ENCODE measurements at regions not wholly inside any gene's neighbourhood (a gene's known extent, or its start where the extent isn't known, plus 50 kb on each side); places are given as distances from the start of the nearest gene placed in this dataset.

GRCh38 chr5:2147504-2148311 is 265.0 kb upstream of the IRX4 start:
- no peak for DNase-seq (ENCODE audit: low spot score)

GRCh38 chr5:2143646-2144353 is 261.1 kb upstream of the IRX4 start:
- DNase-seq (ENCODE audit: low spot score), result no peak

- no peak for DNase-seq (ENCODE audit: low spot score)
Measured at GRCh38 chr5:2143088-2143487, 260.4 kb upstream of the IRX4 start.

- no peak for DNase-seq (ENCODE audit: low spot score)
Measured at GRCh38 chr5:2142456-2142954, 259.8 kb upstream of the IRX4 start.

- DNase-seq (ENCODE audit: low spot score), result no peak
Measured at GRCh38 chr5:2141254-2142000, 258.7 kb upstream of the IRX4 start.

GRCh38 chr5:2140501-2141175 is 257.9 kb upstream of the IRX4 start:
- DNase-seq (ENCODE audit: low spot score), result no peak

GRCh38 chr5:2139478-2139877 is 256.8 kb upstream of the IRX4 start:
- DNase-seq (ENCODE audit: low spot score), result no peak

GRCh38 chr5:2138896-2139295 is 256.2 kb upstream of the IRX4 start:
- DNase-seq (ENCODE audit: low spot score), result no peak

GRCh38 chr5:2137444-2138050 is 254.8 kb upstream of the IRX4 start:
- no peak for DNase-seq (ENCODE audit: low spot score)

GRCh38 chr5:2136728-2137333 is 254.1 kb upstream of the IRX4 start:
- DNase-seq (ENCODE audit: low spot score), result no peak

GRCh38 chr5:2135833-2136232 is 253.1 kb upstream of the IRX4 start:
- DNase-seq (ENCODE audit: low spot score), result no peak

GRCh38 chr5:2135354-2135753 is 252.6 kb upstream of the IRX4 start:
- DNase-seq (ENCODE audit: low spot score), result no peak

- DNase-seq (ENCODE audit: low spot score), result no peak
Measured at GRCh38 chr5:2134543-2135292, 252.0 kb upstream of the IRX4 start.

GRCh38 chr5:2133936-2134335 is 251.2 kb upstream of the IRX4 start:
- no peak for DNase-seq (ENCODE audit: low spot score)

GRCh38 chr5:2133080-2133479 is 250.4 kb upstream of the IRX4 start:
- DNase-seq (ENCODE audit: low spot score), result no peak

- no peak for DNase-seq (ENCODE audit: low spot score)
Measured at GRCh38 chr5:2132497-2132847, 249.7 kb upstream of the IRX4 start.

- no peak for DNase-seq (ENCODE audit: low spot score)
Measured at GRCh38 chr5:2131826-2132496, 249.2 kb upstream of the IRX4 start.

GRCh38 chr5:2131196-2131595 is 248.5 kb upstream of the IRX4 start:
- DNase-seq (ENCODE audit: low spot score), result no peak

- no peak for DNase-seq (ENCODE audit: low spot score)
Measured at GRCh38 chr5:2130361-2130760, 247.6 kb upstream of the IRX4 start.
